DMS 273 (cell line): ENCODE measurements at regions not wholly inside any gene's neighbourhood (a gene's known extent, or its start where the extent isn't known, plus 50 kb on each side); places are given as distances from the start of the nearest gene placed in this dataset.
A peak's percentile ranks its signal among the peaks of the same experiment; 100 is the strongest.

Experiments
- DNase-seq: peaks from one replicate; lab custom pipeline; 2025; ENCODE audit not compliant: unreplicated experiment; lab: John Stamatoyannopoulos, UW

GRCh38 chr20:56173438-56173837 is 75.1 kb upstream of the MC3R start:
- DNase-seq: no peak

DNA sequence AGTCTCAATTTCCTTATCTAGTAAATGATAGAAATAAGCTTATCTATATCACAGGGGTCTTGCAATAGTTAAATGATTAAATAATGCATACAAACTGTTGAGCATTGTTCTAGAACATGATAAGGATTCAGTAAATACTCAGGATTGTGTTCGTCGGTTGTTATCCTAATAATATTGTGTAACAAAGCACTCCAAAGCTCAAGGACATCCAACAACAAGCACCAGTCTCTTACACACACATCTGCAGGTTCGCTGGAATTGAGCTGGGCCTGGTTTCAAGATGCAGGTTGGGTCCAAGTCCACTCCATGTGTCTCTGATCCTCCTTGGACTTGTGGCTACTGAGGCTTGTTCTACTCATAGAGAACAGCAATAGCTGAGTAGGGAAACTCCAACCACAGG is 74.1 kb upstream of the MC3R start:
- DNase-seq: no peak

- no peak for DNase-seq
These were observed 72.6 kb upstream of the MC3R start for GRCh38 chr20:56175884-56176283.

GRCh38 chr20:56178219-56178618 is 70.3 kb upstream of the MC3R start:
- no peak for DNase-seq

DNA sequence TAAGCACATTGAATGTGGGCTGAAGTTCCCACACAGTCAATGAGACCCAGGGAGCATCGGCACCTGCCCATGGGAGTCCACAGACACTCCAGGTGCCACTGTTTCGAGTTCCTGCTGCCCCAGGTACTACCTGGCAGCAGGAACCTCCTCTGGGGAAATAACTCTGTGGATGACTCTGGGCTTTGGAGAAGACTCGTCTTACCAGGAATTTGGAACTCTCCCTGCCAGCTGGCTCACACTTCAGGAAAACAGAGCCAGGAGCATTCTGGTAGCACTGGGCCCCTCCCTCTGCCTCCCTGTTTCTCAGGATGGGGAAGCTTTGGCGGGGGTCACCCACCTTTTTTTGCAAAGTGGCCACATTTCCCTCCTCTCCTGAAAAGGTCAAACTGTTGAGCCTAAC is 69.5 kb upstream of the MC3R start:
- DNase-seq: no peak

DNA sequence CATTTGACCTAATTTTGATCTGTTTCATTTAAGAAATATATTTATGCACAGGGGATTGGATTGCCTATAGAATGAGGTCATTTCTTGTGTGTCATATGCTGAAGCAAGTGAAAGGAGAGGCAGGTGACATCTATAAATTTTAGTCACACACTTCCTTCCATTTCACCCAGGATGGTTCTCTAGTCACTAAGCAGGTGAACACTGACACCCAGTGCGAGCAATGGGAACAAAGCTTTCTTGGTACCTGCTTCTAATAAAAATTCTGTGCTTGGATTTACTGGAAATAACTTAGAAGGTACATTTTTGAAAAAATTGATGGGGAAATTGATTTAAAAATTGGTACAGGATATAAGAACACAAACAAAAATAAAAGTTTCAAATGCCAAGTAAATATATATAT is 66.9 kb upstream of the MC3R start:
- no peak for DNase-seq

- DNase-seq: peak; percentile 24
These were observed 60.9 kb upstream of the MC3R start for GRCh38 chr20:56187534-56188165.

GRCh38 chr20:56194042-56194441 is 54.5 kb upstream of the MC3R start:
- no peak for DNase-seq

- DNase-seq: no peak
These were observed 52.6 kb upstream of the MC3R start for GRCh38 chr20:56195946-56196345.
